Uterus (tissue), 3 donors: ENCODE measurements at regions not wholly inside any gene's neighbourhood (a gene's known extent, or its start where the extent isn't known, plus 50 kb on each side); places are given as distances from the start of the nearest gene placed in this dataset.
"Not testable (repeated sequence)": the region's sequence is repeated elsewhere in the genome, so short reads cannot be mapped to it uniquely, and the experiment has no call there.

Experiments used
- DNase-seq, 2 donors: peaks; one replicate each; pipeline ENCODE4 v3.0.0-alpha.2; 2019 to 2020
- H3K27ac ChIP-seq, 2 donors: fragments of 200-600 bp; sonication (generic); 1 replicate in 1 of 2; 2 replicates in 1 of 2; pipeline ENCODE4 v1.5.1; 2016 to 2018
- H3K27me3 ChIP-seq, 2 donors: fragments of 200-600 bp; sonication (generic); one replicate each; pipeline ENCODE4 v1.5.1; 2018 to 2019; ENCODE audit warnings: control low read depth in 1 of 2
- H3K36me3 ChIP-seq, 2 donors: fragments of 200-600 bp; sonication (generic); one replicate each; pipeline ENCODE4 v1.5.1; 2019; ENCODE audit warnings: control low read depth in 1 of 2
- H3K4me1 ChIP-seq, 2 donors: fragments of 200-600 bp; sonication (generic); one replicate each; pipeline ENCODE4 v1.5.1; 2018 to 2019; ENCODE audit warnings: control low read depth in 1 of 2
- H3K4me3 ChIP-seq, 2 donors: fragments of 200-600 bp; sonication (generic); 1 replicate in 1 of 2; 2 replicates in 1 of 2; pipeline ENCODE4 v1.5.1; 2018 to 2019; ENCODE audit warnings: mild to moderate bottlenecking in 1 of 2
- H3K9me3 ChIP-seq, 2 donors: fragments of 200-600 bp; sonication (generic); one replicate each; pipeline ENCODE4 v1.5.1; 2019; ENCODE audit warnings: control low read depth in 1 of 2
- CTCF ChIP-seq, 4 experiments: fragments of 200-600 bp in 2 of 4; fragments of 450-650 bp in 2 of 4; sonication (generic) in 2 of 4; IDR thresholded peaks; one replicate each; pipeline ENCODE4 v1.5.1; 2016 to 2019; ENCODE audit warnings: antibody characterized with exemption in 4 of 4, mild to moderate bottlenecking in 2 of 4, moderate library complexity in 1 of 4
- POLR2A ChIP-seq, 2 donors: fragments of 450-650 bp; IDR thresholded peaks; one replicate each; pipeline ENCODE4 v1.6.1; 2016; ENCODE audit warnings: antibody characterized with exemption in 2 of 2, mild to moderate bottlenecking in 1 of 2, moderate library complexity in 1 of 2
- intact Hi-C: fragments of 100-400 bp; cut with DNase I; formaldehyde crosslinking; loops from one replicate; pipeline ENCODE4 v1.15.1; 2023; ENCODE audit warnings: low total_unique reads
- donor health status: DM: yes; HTN: yes; CAD: no.

DNA sequence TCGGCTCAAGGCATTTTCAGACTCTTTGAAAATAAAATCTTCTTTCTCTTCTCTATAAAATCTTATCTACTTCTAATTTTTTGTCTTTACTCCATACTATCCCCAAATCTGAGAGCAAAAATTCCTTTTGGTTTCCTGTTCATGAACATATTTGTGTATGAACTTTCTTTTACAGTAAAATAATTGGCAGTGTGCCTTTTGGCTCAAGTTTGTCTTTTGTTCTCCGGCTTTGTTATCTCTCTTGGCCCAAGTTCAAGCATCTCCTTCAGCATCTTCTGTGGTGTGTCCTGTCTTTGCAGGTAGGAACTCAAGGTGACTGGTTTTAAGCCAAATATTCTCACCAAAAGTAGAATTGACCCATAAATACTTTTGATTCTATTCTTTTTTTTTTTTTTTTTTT lies 276.6 kb upstream of the FAT1 start:
- Histone ChIP-seq H3K4me1 (no peaks in the 10 kb centered on the region), H3K36me3 (no peaks in the 10 kb centered on the region), H3K4me3 (no peak overlapping the region), H3K27ac (no peak overlapping the region), H3K9me3 (no peaks in the 10 kb centered on the region), H3K27me3 (no peaks in the 10 kb centered on the region)
- TF ChIP-seq POLR2A (IDR thresholded peaks at IDR 0.05) (no peak), CTCF (IDR thresholded peaks at IDR 0.05) (no peak)
- intact Hi-C loops: no loop called here
- DNase-seq: no peak

- intact Hi-C loops, H3K9me3 ChIP-seq, H3K36me3 ChIP-seq, H3K27ac ChIP-seq, DNase-seq, H3K4me1 ChIP-seq, H3K4me3 ChIP-seq, H3K27me3 ChIP-seq: not testable (repeated sequence)
Observed at GRCh38 chr4:187002133-187002532, 278.5 kb upstream of the FAT1 start.

- Histone ChIP-seq H3K36me3 (no peaks in the 10 kb centered on the region), H3K4me3 (no peak overlapping the region), H3K27ac (no peak overlapping the region), H3K9me3 (no peaks in the 10 kb centered on the region), H3K27me3 (no peaks in the 10 kb centered on the region), H3K4me1 (no peaks in the 10 kb centered on the region)
- intact Hi-C loops: no loop called here
- no peak for DNase-seq
- no peak for TF ChIP-seq CTCF (IDR thresholded peaks at IDR 0.05)
- TF ChIP-seq POLR2A (IDR thresholded peaks at IDR 0.05): no peak
Observed at GRCh38 chr4:187004628-187005027, 281.0 kb upstream of the FAT1 start.

DNA sequence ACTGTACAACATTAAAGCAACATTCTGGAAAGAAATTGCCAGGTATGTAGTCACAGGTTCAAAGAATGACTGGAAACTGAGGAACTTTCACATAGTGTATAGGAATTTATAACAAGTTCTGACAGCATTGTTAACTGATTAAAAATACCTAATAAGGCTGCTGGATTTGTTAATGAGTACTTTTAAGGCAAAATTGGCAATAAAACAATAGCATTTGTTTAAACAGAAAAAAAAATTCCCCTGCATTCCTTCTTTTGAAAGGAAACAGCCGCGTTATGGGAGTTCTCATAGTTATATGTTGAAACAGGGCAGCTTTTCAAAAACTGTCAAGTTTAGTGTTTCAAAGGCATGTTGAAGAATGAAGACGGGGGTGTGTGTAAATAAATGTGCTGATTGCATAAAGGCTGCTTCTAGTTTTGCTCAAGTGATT lies 282.5 kb upstream of the FAT1 start:
- intact Hi-C loops: no loop called here
- H3K36me3 ChIP-seq: no peaks in the 10 kb centered on the region
- H3K27ac ChIP-seq: no peak overlapping the region
- H3K4me1 ChIP-seq: no peaks in the 10 kb centered on the region
- TF ChIP-seq CTCF (IDR thresholded peaks at IDR 0.05): no peak
- no peak for TF ChIP-seq POLR2A (IDR thresholded peaks at IDR 0.05)
- no peak for DNase-seq
- no peaks in the 10 kb centered on the region for H3K9me3 ChIP-seq
- no peaks in the 10 kb centered on the region for H3K27me3 ChIP-seq
- H3K4me3 ChIP-seq: no peak overlapping the region

DNA sequence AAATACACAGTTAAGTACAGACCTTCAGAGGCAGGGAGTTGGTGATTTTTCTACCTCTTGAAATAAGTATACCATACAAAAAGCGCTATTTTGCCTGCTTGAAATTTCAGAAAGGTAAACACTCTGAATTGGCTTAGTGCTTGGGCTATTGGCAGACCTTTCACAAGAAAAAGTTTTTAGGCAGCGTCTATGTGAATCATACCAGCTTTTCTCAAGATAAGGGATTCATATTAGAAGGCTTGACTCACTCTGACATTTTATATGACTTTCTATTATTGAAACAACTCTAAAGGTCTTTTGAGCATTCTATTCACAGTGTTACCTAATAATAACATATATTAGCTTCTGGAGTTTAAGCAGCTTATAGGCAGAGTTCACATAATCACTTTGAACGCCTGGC lies 286.4 kb upstream of the FAT1 start:
- Histone ChIP-seq H3K36me3 (no peaks in the 10 kb centered on the region), H3K4me1 (no peaks in the 10 kb centered on the region), H3K27me3 (no peaks in the 10 kb centered on the region), H3K4me3 (no peak overlapping the region), H3K27ac (no peak overlapping the region), H3K9me3 (no peaks in the 10 kb centered on the region)
- intact Hi-C loops: no loop called here
- TF ChIP-seq POLR2A (IDR thresholded peaks at IDR 0.05): no peak
- no peak for TF ChIP-seq CTCF (IDR thresholded peaks at IDR 0.05)
- DNase-seq: no peak

- H3K4me1 ChIP-seq: no peaks in the 10 kb centered on the region
- TF ChIP-seq POLR2A (IDR thresholded peaks at IDR 0.05) (no peak), CTCF (IDR thresholded peaks at IDR 0.05) (no peak)
- no peak overlapping the region for H3K4me3 ChIP-seq
- H3K27ac ChIP-seq: no peak overlapping the region
- H3K27me3 ChIP-seq: no peaks in the 10 kb centered on the region
- H3K36me3 ChIP-seq: no peaks in the 10 kb centered on the region
- no peaks in the 10 kb centered on the region for H3K9me3 ChIP-seq
- DNase-seq: no peak
- intact Hi-C loops: no loop called here
Observed at GRCh38 chr4:187016101-187016500, 292.4 kb upstream of the FAT1 start.
